Tibial artery (tissue), 4 donors: ENCODE measurements at regions not wholly inside any gene's neighbourhood (a gene's known extent, or its start where the extent isn't known, plus 50 kb on each side); places are given as distances from the start of the nearest gene placed in this dataset.

Experiments
- DNase-seq, 2 donors: peaks; one replicate each; pipeline ENCODE4 v3.0.0-alpha.2; 2019
- H3K27ac ChIP-seq, 2 donors: fragments of 200-600 bp; sonication (generic) in 1 of 2; 1 replicate in 1 of 2; 2 replicates in 1 of 2; pipeline ENCODE4 v1.5.1; 2018 to 2019; ENCODE audit warnings: mild to moderate bottlenecking in 1 of 2
- H3K27me3 ChIP-seq, 2 donors: fragments of 200-600 bp; sonication (generic) in 1 of 2; one replicate each; pipeline versions ENCODE4 v1.5.1 to v1.6.0; 2016 to 2019
- H3K36me3 ChIP-seq, 3 donors: fragments of 200-600 bp; sonication (generic) in 2 of 3; one replicate each; pipeline ENCODE4 v1.5.1; 2016 to 2019; ENCODE audit warnings: mild to moderate bottlenecking in 2 of 3
- H3K4me1 ChIP-seq, 4 donors: fragments of 200-600 bp; sonication (generic) in 2 of 4; 1 replicate in 3 of 4; 2 replicates in 1 of 4; pipeline ENCODE4 v1.5.1; 2016 to 2019
- H3K4me3 ChIP-seq, 2 donors: fragments of 200-600 bp; sonication (generic) in 1 of 2; 1 replicate in 1 of 2; 2 replicates in 1 of 2; pipeline ENCODE4 v1.5.1; 2018 to 2019; ENCODE audit warnings: mild to moderate bottlenecking in 2 of 2
- H3K9me3 ChIP-seq, 3 donors: fragments of 200-600 bp; sonication (generic) in 1 of 3; one replicate each; pipeline ENCODE4 v1.5.1; 2016 to 2019
- intact Hi-C: fragments of 100-400 bp; cut with DNase I; formaldehyde crosslinking; loops from one replicate; pipeline ENCODE4 v1.15.0; 2023; ENCODE audit warnings: low total_unique reads
- TF ChIP-seq, protein P1 (sequence below), 2 experiments: fragments of 200-600 bp in 1 of 2; fragments of 450-650 bp in 1 of 2; IDR thresholded peaks; one replicate each; pipeline ENCODE4 v1.5.1; 2017 to 2019; ENCODE audit warnings: antibody characterized with exemption in 2 of 2, mild to moderate bottlenecking in 1 of 2, moderate library complexity in 1 of 2

- no peak overlapping the region for H3K4me3 ChIP-seq
- no peaks in the 10 kb centered on the region for H3K36me3 ChIP-seq
- H3K27ac ChIP-seq, result no peak overlapping the region
- no peak for DNase-seq
- no peaks in the 10 kb centered on the region for H3K4me1 ChIP-seq
- TF ChIP-seq, protein P1, sequence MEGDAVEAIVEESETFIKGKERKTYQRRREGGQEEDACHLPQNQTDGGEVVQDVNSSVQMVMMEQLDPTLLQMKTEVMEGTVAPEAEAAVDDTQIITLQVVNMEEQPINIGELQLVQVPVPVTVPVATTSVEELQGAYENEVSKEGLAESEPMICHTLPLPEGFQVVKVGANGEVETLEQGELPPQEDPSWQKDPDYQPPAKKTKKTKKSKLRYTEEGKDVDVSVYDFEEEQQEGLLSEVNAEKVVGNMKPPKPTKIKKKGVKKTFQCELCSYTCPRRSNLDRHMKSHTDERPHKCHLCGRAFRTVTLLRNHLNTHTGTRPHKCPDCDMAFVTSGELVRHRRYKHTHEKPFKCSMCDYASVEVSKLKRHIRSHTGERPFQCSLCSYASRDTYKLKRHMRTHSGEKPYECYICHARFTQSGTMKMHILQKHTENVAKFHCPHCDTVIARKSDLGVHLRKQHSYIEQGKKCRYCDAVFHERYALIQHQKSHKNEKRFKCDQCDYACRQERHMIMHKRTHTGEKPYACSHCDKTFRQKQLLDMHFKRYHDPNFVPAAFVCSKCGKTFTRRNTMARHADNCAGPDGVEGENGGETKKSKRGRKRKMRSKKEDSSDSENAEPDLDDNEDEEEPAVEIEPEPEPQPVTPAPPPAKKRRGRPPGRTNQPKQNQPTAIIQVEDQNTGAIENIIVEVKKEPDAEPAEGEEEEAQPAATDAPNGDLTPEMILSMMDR (IDR thresholded peaks at IDR 0.05), result no peak
- intact Hi-C loops, result no loop called here
- peaks cover 0 to 12% (median 8%) of the 10 kb centered on the region in 3 donors for H3K9me3 ChIP-seq
- peaks cover 0 to 11% of the 10 kb centered on the region in 2 donors for H3K27me3 ChIP-seq
Measured at GRCh38 chr1:14375226-14375625, 223.3 kb upstream of the KAZN start.

DNA sequence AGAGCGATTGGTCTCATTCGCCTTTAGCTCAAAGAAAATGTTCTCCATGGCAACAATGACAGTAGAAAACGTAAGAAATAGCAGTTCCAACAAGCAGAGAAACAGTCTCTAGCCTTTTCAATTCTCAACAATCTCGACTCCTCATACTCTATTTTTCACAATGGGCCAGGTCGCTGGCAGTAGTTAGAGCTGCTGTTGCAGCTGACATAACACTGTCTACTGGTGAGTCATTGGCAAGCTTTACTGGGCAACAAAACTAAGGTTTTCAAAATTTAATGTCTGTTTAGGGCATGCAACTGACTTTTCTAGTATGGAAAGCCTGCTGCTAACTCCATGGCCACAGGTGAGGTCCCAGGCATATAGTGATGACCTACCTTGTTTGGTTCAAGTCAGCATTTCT is 221.1 kb upstream of the KAZN start:
- no peak overlapping the region for H3K4me3 ChIP-seq
- intact Hi-C loops, result no loop called here
- TF ChIP-seq, protein P1 (IDR thresholded peaks at IDR 0.05), result no peak

DNA sequence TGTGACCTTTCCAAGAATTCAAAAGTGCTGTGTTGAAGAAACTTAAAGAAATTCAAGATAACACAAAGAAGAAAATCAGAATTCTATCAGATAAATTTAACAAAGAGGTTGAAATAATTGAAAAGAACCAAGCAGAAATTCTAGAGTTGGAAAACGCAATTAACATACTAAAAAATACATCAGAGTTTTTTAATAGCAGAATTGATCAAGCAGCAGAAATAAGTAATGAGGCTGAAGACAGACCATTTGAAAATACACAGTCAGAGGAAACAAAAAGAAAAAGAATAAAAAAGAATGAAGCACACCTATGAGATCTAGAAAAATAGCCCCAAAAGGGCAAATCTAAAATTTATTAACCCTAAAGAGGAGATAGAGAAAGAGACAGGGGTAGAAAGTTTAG is 218.1 kb upstream of the KAZN start:
- intact Hi-C loops, result no loop called here

More for the DNA sequence above, 221.1 kb upstream of the KAZN start:
- Histone ChIP-seq H3K9me3 (peaks cover 0 to 20% (median 12%) of the 10 kb centered on the region in 3 donors), H3K36me3 (no peaks in the 10 kb centered on the region), H3K27ac (no peak overlapping the region), H3K4me1 (no peaks in the 10 kb centered on the region), H3K27me3 (no peaks in the 10 kb centered on the region)
- DNase-seq, result no peak

GRCh38 chr1:14390816-14391215 is 207.7 kb upstream of the KAZN start:
- TF ChIP-seq, protein P1 (IDR thresholded peaks at IDR 0.05), result no peak
- H3K9me3 ChIP-seq, result no peaks in the 10 kb centered on the region
- intact Hi-C loops, result no loop called here
- no peaks in the 10 kb centered on the region for H3K27me3 ChIP-seq
- no peak for DNase-seq
- H3K4me3 ChIP-seq, result no peak overlapping the region
- H3K27ac ChIP-seq, result no peak overlapping the region
- no peaks in the 10 kb centered on the region for H3K36me3 ChIP-seq
- no peaks in the 10 kb centered on the region for H3K4me1 ChIP-seq

More for the DNA sequence above, 218.1 kb upstream of the KAZN start:
- Histone ChIP-seq H3K27ac (no peak overlapping the region), H3K9me3 (peaks cover 0 to 20% (median 12%) of the 10 kb centered on the region in 3 donors), H3K4me1 (no peaks in the 10 kb centered on the region), H3K27me3 (no peaks in the 10 kb centered on the region), H3K36me3 (no peaks in the 10 kb centered on the region), H3K4me3 (no peak overlapping the region)
- no peak for DNase-seq
- TF ChIP-seq, protein P1 (IDR thresholded peaks at IDR 0.05), result no peak

DNA sequence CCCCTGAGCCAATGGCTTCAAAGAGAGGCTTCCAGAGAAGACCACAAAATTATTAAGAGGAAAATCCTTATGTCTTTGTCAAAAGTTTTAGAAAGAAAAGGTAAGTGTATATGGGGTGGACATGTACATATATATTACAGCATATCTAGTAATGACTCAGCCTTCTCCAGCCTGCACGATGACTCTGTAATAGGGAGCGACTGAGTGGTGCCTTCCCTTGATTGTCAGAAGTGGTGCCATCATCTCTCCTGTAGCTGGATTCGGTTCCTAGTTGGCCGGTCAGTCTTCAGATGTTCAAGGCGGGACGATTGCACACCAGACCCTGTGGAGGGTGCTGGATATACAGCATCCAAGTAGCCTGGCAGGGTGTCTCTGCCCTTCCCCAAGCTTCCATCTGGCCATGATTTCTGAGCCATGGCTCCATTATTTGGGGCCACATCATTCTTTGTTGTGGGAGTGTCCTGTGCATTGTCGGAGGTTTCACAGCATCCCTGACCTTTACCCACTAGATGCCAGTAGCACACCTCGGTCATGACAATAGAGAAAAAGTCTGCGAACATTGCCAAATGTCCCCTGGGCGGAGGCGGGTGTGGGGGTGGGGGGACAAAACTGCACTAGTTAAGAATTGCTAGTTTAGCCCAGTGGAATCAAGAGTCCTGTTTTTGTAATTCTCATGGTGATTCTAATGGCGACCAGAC is 206.2 kb upstream of the KAZN start:
- Histone ChIP-seq H3K36me3 (no peaks in the 10 kb centered on the region), H3K4me1 (no peaks in the 10 kb centered on the region), H3K4me3 (no peak overlapping the region), H3K9me3 (no peaks in the 10 kb centered on the region), H3K27me3 (no peaks in the 10 kb centered on the region), H3K27ac (no peak overlapping the region)
- intact Hi-C loops, result no loop called here
- no peak for DNase-seq
- TF ChIP-seq, protein P1 (IDR thresholded peaks at IDR 0.05), result no peak
